ENCODE measurements at regions not wholly inside any gene's neighbourhood (a gene's known extent, or its start where the extent isn't known, plus 50 kb on each side); places are given as distances from the start of the nearest gene placed in this dataset.

- no peaks in the 10 kb centered on the region for H3K27me3 Mint-ChIP-seq
- H3K27me3 ChIP-seq (replicated peaks in 1 of 2; ENCODE audit: control insufficient read depth in 2 of 2, extremely low read depth in 1 of 2, insufficient read depth in 2 of 2, low read length in 1 of 2) = no peaks in the 10 kb centered on the region
- DNase-seq (no peak), ATAC-seq (replicated peaks in 1 of 4) (no peak)
- H3K9me3 ChIP-seq = no peaks in the 10 kb centered on the region
- peaks cover 0 to 14% (median 7%) of the 10 kb centered on the region in 3 donors for H3K9me3 Mint-ChIP-seq
- WGBS (ENCODE audit: insufficient coverage) = 78% methylated on average over 3 of the region's 4 CpGs
- no peak overlapping the region for H3K4me3 ChIP-seq (ENCODE audit: control insufficient read depth in 1 of 2, extremely low read depth in 1 of 2, low read length in 1 of 2)
- no peaks in the 10 kb centered on the region for H3K36me3 ChIP-seq (ENCODE audit: control insufficient read depth in 2 of 2, extremely low read depth in 1 of 2, insufficient read depth in 1 of 2, low read length in 1 of 2)
- ChIA-PET CTCF (no interaction called here), POLR2A (no interaction called here)
- no peaks in the 10 kb centered on the region for H3K4me1 Mint-ChIP-seq
- no peak overlapping the region for H3K27ac Mint-ChIP-seq
- H3K4me3 Mint-ChIP-seq = no peak overlapping the region
- no peak overlapping the region for H3K27ac ChIP-seq (ENCODE audit: low read length)
- H3K36me3 Mint-ChIP-seq = no peaks in the 10 kb centered on the region
- no peaks in the 10 kb centered on the region for H3K4me1 ChIP-seq (ENCODE audit: control insufficient read depth in 1 of 2, extremely low read depth in 1 of 2, insufficient read depth in 2 of 2, low read length in 2 of 2)
These were observed 687.8 kb downstream of the KCNA4 start for GRCh38 chr11:29328961-29329441.

- H3K27me3 ChIP-seq (replicated peaks in 1 of 2; ENCODE audit: control insufficient read depth in 2 of 2, extremely low read depth in 1 of 2, insufficient read depth in 2 of 2, low read length in 1 of 2) = no peaks in the 10 kb centered on the region
- CTCF ChIA-PET = no interaction called here
- no peaks in the 10 kb centered on the region for H3K4me1 Mint-ChIP-seq
- 40% methylated on average over 1 of the region's 4 CpGs for WGBS (ENCODE audit: insufficient coverage)
- ATAC-seq (replicated peaks in 1 of 4) (no peak), DNase-seq (no peak)
- H3K9me3 ChIP-seq = no peaks in the 10 kb centered on the region
- H3K27ac ChIP-seq (ENCODE audit: low read length) = no peak overlapping the region
- POLR2A ChIA-PET = no interaction called here
- no peak overlapping the region for H3K4me3 ChIP-seq (ENCODE audit: control insufficient read depth in 1 of 2, extremely low read depth in 1 of 2, low read length in 1 of 2)
- H3K9me3 Mint-ChIP-seq = peaks cover 0 to 14% (median 10%) of the 10 kb centered on the region in 3 donors
- no peak overlapping the region for H3K4me3 Mint-ChIP-seq
- no peak overlapping the region for H3K27ac Mint-ChIP-seq
- H3K36me3 Mint-ChIP-seq = no peaks in the 10 kb centered on the region
- no peaks in the 10 kb centered on the region for H3K4me1 ChIP-seq (ENCODE audit: control insufficient read depth in 1 of 2, extremely low read depth in 1 of 2, insufficient read depth in 2 of 2, low read length in 2 of 2)
- no peaks in the 10 kb centered on the region for H3K27me3 Mint-ChIP-seq
- no peaks in the 10 kb centered on the region for H3K36me3 ChIP-seq (ENCODE audit: control insufficient read depth in 2 of 2, extremely low read depth in 1 of 2, insufficient read depth in 1 of 2, low read length in 1 of 2)
These were observed 688.9 kb downstream of the KCNA4 start for GRCh38 chr11:29327891-29328290.

DNA sequence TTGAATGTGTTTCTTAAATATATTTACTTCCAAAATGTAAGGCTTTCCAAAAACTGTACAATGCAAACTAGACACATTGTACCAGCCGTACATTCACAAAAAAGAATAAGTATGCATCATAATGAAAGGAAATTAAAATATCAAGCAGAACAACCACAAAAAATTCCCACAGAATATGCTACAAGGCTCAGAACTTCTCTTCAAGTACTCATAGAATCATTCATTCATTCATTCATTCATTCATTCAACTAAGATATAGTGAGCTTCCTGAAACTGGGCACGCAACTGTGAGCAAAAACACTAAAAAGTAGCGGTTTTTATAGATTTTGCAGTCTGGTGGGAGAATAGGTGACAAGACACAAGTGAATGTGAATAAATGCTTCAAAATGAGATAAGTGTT, 690.1 kb downstream of the KCNA4 start:
- ChIA-PET CTCF (no interaction called here), POLR2A (no interaction called here)
- no peak for ATAC-seq (replicated peaks in 1 of 4)
- WGBS (ENCODE audit: insufficient coverage) = 75% methylated on average over 2 of the region's 3 CpGs
- Mint-ChIP-seq H3K27ac (no peak overlapping the region), H3K27me3 (no peaks in the 10 kb centered on the region), H3K9me3 (peaks cover 0 to 18% (median 14%) of the 10 kb centered on the region in 3 donors), H3K4me1 (no peaks in the 10 kb centered on the region), H3K36me3 (no peaks in the 10 kb centered on the region), H3K4me3 (no peak overlapping the region)
- DNase-seq = no peak
- no peaks in the 10 kb centered on the region for H3K36me3 ChIP-seq (ENCODE audit: control insufficient read depth in 2 of 2, extremely low read depth in 1 of 2, insufficient read depth in 1 of 2, low read length in 1 of 2)
- H3K27ac ChIP-seq (ENCODE audit: low read length) = no peak overlapping the region
- H3K9me3 ChIP-seq = no peaks in the 10 kb centered on the region
- H3K4me3 ChIP-seq (ENCODE audit: control insufficient read depth in 1 of 2, extremely low read depth in 1 of 2, low read length in 1 of 2) = no peak overlapping the region
- H3K4me1 ChIP-seq (ENCODE audit: control insufficient read depth in 1 of 2, extremely low read depth in 1 of 2, insufficient read depth in 2 of 2, low read length in 2 of 2) = no peaks in the 10 kb centered on the region
- H3K27me3 ChIP-seq (replicated peaks in 1 of 2; ENCODE audit: control insufficient read depth in 2 of 2, extremely low read depth in 1 of 2, insufficient read depth in 2 of 2, low read length in 1 of 2) = no peaks in the 10 kb centered on the region

DNA sequence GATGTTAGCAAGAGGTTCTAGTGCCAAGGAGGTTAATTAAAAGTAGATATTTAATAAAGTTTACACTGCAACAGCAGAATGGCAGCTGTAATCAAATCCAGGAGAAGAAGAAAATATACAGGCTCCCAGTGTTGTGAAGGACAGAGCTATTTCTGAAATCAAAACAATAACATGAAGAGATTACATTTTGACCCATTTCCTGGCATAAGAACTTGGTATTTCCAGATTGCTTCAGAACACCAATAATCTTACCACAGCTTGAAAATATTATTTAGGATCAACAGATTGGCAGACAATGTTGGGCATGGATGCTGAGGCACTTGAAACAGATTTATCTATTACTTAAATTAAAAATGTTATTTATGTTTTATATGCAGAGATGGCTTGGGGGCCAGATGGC, 692.5 kb downstream of the KCNA4 start:
- Mint-ChIP-seq H3K27ac (no peak overlapping the region), H3K4me1 (no peaks in the 10 kb centered on the region), H3K36me3 (no peaks in the 10 kb centered on the region), H3K27me3 (no peaks in the 10 kb centered on the region), H3K4me3 (no peak overlapping the region), H3K9me3 (peaks cover 0 to 25% (median 11%) of the 10 kb centered on the region in 3 donors)
- H3K4me1 ChIP-seq (ENCODE audit: control insufficient read depth in 1 of 2, extremely low read depth in 1 of 2, insufficient read depth in 2 of 2, low read length in 2 of 2) = no peaks in the 10 kb centered on the region
- no peaks in the 10 kb centered on the region for H3K9me3 ChIP-seq
- POLR2A ChIA-PET = no interaction called here
- no peaks in the 10 kb centered on the region for H3K27me3 ChIP-seq (replicated peaks in 1 of 2; ENCODE audit: control insufficient read depth in 2 of 2, extremely low read depth in 1 of 2, insufficient read depth in 2 of 2, low read length in 1 of 2)
- CTCF ChIA-PET = no interaction called here
- H3K36me3 ChIP-seq (ENCODE audit: control insufficient read depth in 2 of 2, extremely low read depth in 1 of 2, insufficient read depth in 1 of 2, low read length in 1 of 2) = no peaks in the 10 kb centered on the region
- ATAC-seq (replicated peaks in 1 of 4) (no peak), DNase-seq (no peak)
- no peak overlapping the region for H3K4me3 ChIP-seq (ENCODE audit: control insufficient read depth in 1 of 2, extremely low read depth in 1 of 2, low read length in 1 of 2)
- no peak overlapping the region for H3K27ac ChIP-seq (ENCODE audit: low read length)

GRCh38 chr11:29321293-29322132, 695.3 kb downstream of the KCNA4 start:
- ATAC-seq (replicated peaks in 1 of 4) (no peak), DNase-seq (no peak)
- no peak overlapping the region for H3K27ac ChIP-seq (ENCODE audit: low read length)
- H3K4me3 ChIP-seq (ENCODE audit: control insufficient read depth in 1 of 2, extremely low read depth in 1 of 2, low read length in 1 of 2) = no peak overlapping the region
- no peaks in the 10 kb centered on the region for H3K27me3 ChIP-seq (replicated peaks in 1 of 2; ENCODE audit: control insufficient read depth in 2 of 2, extremely low read depth in 1 of 2, insufficient read depth in 2 of 2, low read length in 1 of 2)
- H3K27me3 Mint-ChIP-seq = no peaks in the 10 kb centered on the region
- peaks cover 7 to 22% (median 9%) of the 10 kb centered on the region in 3 donors for H3K9me3 Mint-ChIP-seq
- WGBS (ENCODE audit: insufficient coverage) = no CpG with 5 or more reads among the region's 4 CpGs
- H3K27ac Mint-ChIP-seq = no peak overlapping the region
- ChIA-PET CTCF (no interaction called here), POLR2A (interaction anchor here in 1 of 2 donors (0.7 kb wide), 1 partner anchor 158 kb away, joined by 3 read pairs; no protein-coding TSS in a partner anchor)
- no peaks in the 10 kb centered on the region for H3K36me3 Mint-ChIP-seq
- H3K4me1 ChIP-seq (ENCODE audit: control insufficient read depth in 1 of 2, extremely low read depth in 1 of 2, insufficient read depth in 2 of 2, low read length in 2 of 2) = no peaks in the 10 kb centered on the region
- no peaks in the 10 kb centered on the region for H3K4me1 Mint-ChIP-seq
- no peaks in the 10 kb centered on the region for H3K9me3 ChIP-seq
- H3K36me3 ChIP-seq (ENCODE audit: control insufficient read depth in 2 of 2, extremely low read depth in 1 of 2, insufficient read depth in 1 of 2, low read length in 1 of 2) = no peaks in the 10 kb centered on the region
- H3K4me3 Mint-ChIP-seq = no peak overlapping the region

DNA sequence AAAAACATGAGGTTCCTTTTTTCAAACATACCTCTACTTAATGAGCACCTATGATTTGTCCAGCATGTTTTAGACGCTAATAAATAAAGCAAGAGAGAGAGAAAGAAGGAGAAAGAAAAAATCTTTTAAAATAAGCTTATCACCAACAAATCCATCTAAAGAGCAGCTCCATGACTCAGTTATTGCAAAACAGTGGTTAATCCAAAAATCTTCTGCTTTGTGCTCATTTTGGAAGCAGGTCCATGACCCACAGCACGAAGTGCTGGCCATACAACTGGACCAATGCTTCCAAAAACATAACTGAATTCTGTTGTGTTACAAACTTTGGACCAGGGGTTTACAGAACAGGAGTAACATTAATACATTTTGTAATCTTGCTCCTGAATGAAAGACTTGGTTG, 696.6 kb downstream of the KCNA4 start:
- no CpG with 5 or more reads among the region's 2 CpGs for WGBS (ENCODE audit: insufficient coverage)
- H3K27me3 ChIP-seq (replicated peaks in 1 of 2; ENCODE audit: control insufficient read depth in 2 of 2, extremely low read depth in 1 of 2, insufficient read depth in 2 of 2, low read length in 1 of 2) = no peaks in the 10 kb centered on the region
- CTCF ChIA-PET = no interaction called here
- no peaks in the 10 kb centered on the region for H3K36me3 Mint-ChIP-seq
- no peak overlapping the region for H3K27ac Mint-ChIP-seq
- H3K4me3 Mint-ChIP-seq = no peak overlapping the region
- H3K4me1 Mint-ChIP-seq = no peaks in the 10 kb centered on the region
- H3K4me3 ChIP-seq (ENCODE audit: control insufficient read depth in 1 of 2, extremely low read depth in 1 of 2, low read length in 1 of 2) = no peak overlapping the region
- H3K27me3 Mint-ChIP-seq = no peaks in the 10 kb centered on the region
- H3K36me3 ChIP-seq (ENCODE audit: control insufficient read depth in 2 of 2, extremely low read depth in 1 of 2, insufficient read depth in 1 of 2, low read length in 1 of 2) = no peaks in the 10 kb centered on the region
- no peaks in the 10 kb centered on the region for H3K9me3 ChIP-seq
- ATAC-seq (replicated peaks in 1 of 4) (no peak), DNase-seq (no peak)
- peaks cover 5 to 22% (median 10%) of the 10 kb centered on the region in 3 donors for H3K9me3 Mint-ChIP-seq
- no peaks in the 10 kb centered on the region for H3K4me1 ChIP-seq (ENCODE audit: control insufficient read depth in 1 of 2, extremely low read depth in 1 of 2, insufficient read depth in 2 of 2, low read length in 2 of 2)
- POLR2A ChIA-PET = no interaction called here
- no peak overlapping the region for H3K27ac ChIP-seq (ENCODE audit: low read length)
